ENCODE measurements at regions not wholly inside any gene's neighbourhood (a gene's known extent, or its start where the extent isn't known, plus 50 kb on each side); places are given as distances from the start of the nearest gene placed in this dataset.

DNA sequence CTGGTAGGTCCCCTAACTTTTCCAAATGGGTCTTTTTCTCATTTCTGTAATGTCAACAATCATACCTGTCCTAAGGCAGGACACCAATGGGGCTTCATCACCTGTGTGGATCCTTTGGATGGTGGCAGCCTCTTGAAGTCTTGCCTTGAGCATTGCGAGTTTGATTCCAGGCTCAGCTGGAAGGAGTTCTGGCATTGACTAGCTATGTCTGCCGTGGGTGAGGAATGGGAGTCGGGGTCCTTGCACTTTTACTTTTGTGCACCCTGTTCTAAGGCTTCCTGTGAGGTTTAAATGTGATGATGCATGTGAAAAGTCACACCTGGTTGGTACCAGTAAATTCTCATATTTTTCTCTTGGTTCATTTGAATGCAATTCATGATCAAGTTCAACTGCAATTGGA, 55.9 kb upstream of the CTBP2 start (continued):
- TF ChIP-seq, protein P1, sequence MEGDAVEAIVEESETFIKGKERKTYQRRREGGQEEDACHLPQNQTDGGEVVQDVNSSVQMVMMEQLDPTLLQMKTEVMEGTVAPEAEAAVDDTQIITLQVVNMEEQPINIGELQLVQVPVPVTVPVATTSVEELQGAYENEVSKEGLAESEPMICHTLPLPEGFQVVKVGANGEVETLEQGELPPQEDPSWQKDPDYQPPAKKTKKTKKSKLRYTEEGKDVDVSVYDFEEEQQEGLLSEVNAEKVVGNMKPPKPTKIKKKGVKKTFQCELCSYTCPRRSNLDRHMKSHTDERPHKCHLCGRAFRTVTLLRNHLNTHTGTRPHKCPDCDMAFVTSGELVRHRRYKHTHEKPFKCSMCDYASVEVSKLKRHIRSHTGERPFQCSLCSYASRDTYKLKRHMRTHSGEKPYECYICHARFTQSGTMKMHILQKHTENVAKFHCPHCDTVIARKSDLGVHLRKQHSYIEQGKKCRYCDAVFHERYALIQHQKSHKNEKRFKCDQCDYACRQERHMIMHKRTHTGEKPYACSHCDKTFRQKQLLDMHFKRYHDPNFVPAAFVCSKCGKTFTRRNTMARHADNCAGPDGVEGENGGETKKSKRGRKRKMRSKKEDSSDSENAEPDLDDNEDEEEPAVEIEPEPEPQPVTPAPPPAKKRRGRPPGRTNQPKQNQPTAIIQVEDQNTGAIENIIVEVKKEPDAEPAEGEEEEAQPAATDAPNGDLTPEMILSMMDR (IDR thresholded peaks at IDR 0.05 in 2 of 3, conservative IDR thresholded peaks at IDR 0.05 in 1 of 3; ENCODE audit: borderline replicate concordance in 1 of 3, insufficient read depth in 1 of 3, low read depth in 2 of 3, low read length in 2 of 3) = no peak
- TF ChIP-seq EZH2 (IDR thresholded peaks at IDR 0.05) = no peak
- no peak for TF ChIP-seq CBX3 (IDR thresholded peaks at IDR 0.05; ENCODE audit: low read depth)
- TF ChIP-seq SP1 (IDR thresholded peaks at IDR 0.05; ENCODE audit: low read depth) = no peak

DNA sequence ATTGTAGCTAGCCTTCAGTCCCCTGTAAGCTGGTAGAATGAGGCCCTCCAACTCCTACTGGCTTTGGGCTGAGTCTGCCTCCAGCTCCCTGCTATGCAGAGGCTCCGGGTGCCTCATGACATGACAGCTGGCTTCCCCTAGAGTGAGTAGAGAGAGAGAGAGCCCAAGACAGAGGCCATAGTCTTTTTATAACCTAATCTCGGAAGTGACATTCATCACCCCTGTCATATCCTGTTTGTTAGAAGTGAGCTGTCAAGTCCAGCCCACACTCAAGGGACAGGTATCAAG, 53.9 kb upstream of the CTBP2 start:
- no peaks in the 10 kb centered on the region for H3K36me3 ChIP-seq (ENCODE audit: control insufficient read depth in 1 of 2, insufficient read depth in 2 of 2, low read length in 2 of 2)
- no peaks in the 10 kb centered on the region for H3K9me2 ChIP-seq (ENCODE audit: insufficient read depth)

More for the DNA sequence above, 53.9 kb upstream of the CTBP2 start:
- Histone ChIP-seq H3K9ac (ENCODE audit: low read length) (no peak overlapping the region), H3K27me3 (ENCODE audit: insufficient read depth, low read length) (no peaks in the 10 kb centered on the region), H3K4me2 (ENCODE audit: low read length) (no peak overlapping the region), H3K27ac (ENCODE audit: low read depth, low read length) (no peak overlapping the region), H3K9me3 (ENCODE audit: control insufficient read depth in 1 of 2, insufficient read depth in 1 of 2, low read depth in 1 of 2, low read length in 2 of 2) (no peaks in the 10 kb centered on the region), H3K4me3 (replicated peaks in 1 of 2; ENCODE audit: low read depth in 1 of 2, low read length in 2 of 2) (no peak overlapping the region), H3K4me1 (ENCODE audit: control insufficient read depth in 1 of 2, insufficient read depth in 2 of 2, low read length in 2 of 2) (peaks cover 0 to 10% of the 10 kb centered on the region in 2 experiments; a peak in 1 of 4 replicates), H2AFZ (ENCODE audit: low read depth, low read length, poor library complexity, severe bottlenecking) (no peak overlapping the region), H3K79me2 (ENCODE audit: insufficient read depth, low read length) (no peaks in the 10 kb centered on the region), H4K20me1 (ENCODE audit: insufficient read depth) (no peaks in the 10 kb centered on the region)
- POLR2A ChIA-PET = no interaction called here
- no TSS peak for BruUV-seq (replicated peaks)
- ATAC-seq (no peak), DNase-seq (ENCODE audit: low read depth, low spot score) (no peak)
- CTCF ChIA-PET = interaction anchor here (0.7 kb wide), 1 partner anchor 308 kb away, joined by 3 read pairs; no protein-coding TSS in a partner anchor
- TF ChIP-seq SRF (IDR thresholded peaks at IDR 0.05; ENCODE audit: low read depth) (no peak), ELF1 (IDR thresholded peaks at IDR 0.05; ENCODE audit: borderline replicate concordance, low read depth) (no peak), CBX3 (IDR thresholded peaks at IDR 0.05; ENCODE audit: low read depth) (no peak), POLR2AphosphoS5 (IDR thresholded peaks at IDR 0.05; ENCODE audit: low read depth, low read length) (no peak), FOSL1 (IDR thresholded peaks at IDR 0.05; ENCODE audit: low read depth) (no peak), SIN3A (IDR thresholded peaks at IDR 0.05; ENCODE audit: low read depth) (no peak), TCF7L2 (IDR thresholded peaks at IDR 0.05; ENCODE audit: borderline replicate concordance, extremely low read depth, insufficient read depth, insufficient read length) (no peak), CEBPB (IDR thresholded peaks at IDR 0.05; ENCODE audit: low read depth) (no peak), YY1 (IDR thresholded peaks at IDR 0.05; ENCODE audit: extremely low read depth, insufficient replicate concordance, low read depth, low read length) (no peak), EGR1 (IDR thresholded peaks at IDR 0.05; ENCODE audit: low read depth) (no peak), EZH2 (IDR thresholded peaks at IDR 0.05) (no peak), SP1 (IDR thresholded peaks at IDR 0.05; ENCODE audit: low read depth) (no peak)
- TF ChIP-seq, protein P2, sequence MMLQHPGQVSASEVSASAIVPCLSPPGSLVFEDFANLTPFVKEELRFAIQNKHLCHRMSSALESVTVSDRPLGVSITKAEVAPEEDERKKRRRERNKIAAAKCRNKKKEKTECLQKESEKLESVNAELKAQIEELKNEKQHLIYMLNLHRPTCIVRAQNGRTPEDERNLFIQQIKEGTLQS (IDR thresholded peaks at IDR 0.05) = no peak
- TF ChIP-seq, protein P1 (IDR thresholded peaks at IDR 0.05 in 2 of 3, conservative IDR thresholded peaks at IDR 0.05 in 1 of 3; ENCODE audit: borderline replicate concordance in 1 of 3, insufficient read depth in 1 of 3, low read depth in 2 of 3, low read length in 2 of 3) = no peak
- intact Hi-C loops (cut with micrococcal nuclease) = no loop called here
- RAD21 ChIA-PET (ENCODE audit: low non-redundant PET in 1 of 2, low total read pairs in 2 of 2, uncharacterized antibody in 2 of 2, unreplicated experiment in 2 of 2) = no interaction called here

All from HCT116 (cell line).